HG03175 (cell line): ENCODE measurements at regions not wholly inside any gene's neighbourhood (a gene's known extent, or its start where the extent isn't known, plus 50 kb on each side); places are given as distances from the start of the nearest gene placed in this dataset.
A peak's percentile ranks its signal among the peaks of the same experiment; 100 is the strongest.

Source experiments
- ATAC-seq: cut with Tn5 transposase; IDR thresholded peaks from one replicate; pipeline ENCODE4 v1.9.1; 2021; ENCODE audit warnings: mild to moderate bottlenecking, moderate library complexity; ENCODE audit not compliant: unreplicated experiment

DNA sequence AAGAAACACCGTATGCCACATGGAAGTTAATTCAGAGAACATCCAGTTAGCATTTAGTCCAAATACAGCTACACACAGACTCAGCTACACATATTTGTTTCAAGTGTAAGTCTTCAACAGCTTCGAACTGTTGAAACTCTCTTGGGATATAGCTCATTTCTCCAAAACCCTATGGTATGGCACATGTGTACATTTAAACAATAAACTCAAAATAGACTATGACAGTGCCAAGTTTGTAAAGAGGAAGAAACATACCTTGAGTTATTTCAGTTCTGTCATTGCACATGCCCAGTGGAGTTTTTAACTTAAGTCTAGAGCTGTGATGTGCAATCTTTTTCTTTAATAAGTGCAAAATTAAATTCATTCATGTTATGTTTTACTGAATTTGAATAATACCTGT, 155.1 kb upstream of the RAI14 start:
- peak; percentile 17 for ATAC-seq

DNA sequence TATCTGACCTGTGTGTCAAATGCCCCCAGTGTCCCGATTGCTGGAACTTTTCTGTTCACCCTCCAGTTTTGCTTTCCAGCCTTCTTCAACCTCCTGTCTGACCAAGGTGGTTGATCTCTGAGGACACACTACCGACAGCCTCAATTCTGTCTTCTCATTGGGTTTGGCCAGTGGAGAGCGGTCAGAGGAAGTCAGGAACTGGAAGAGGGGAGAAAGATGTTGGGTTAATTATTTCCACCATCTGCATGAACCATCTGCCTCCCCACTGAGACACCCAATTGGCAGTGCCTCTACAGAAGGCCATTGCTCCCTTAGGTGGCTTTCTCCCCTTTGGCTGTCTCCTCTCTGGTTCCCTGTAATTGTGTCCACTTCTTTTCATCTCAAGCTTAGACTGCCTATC, 154.3 kb upstream of the RAI14 start:
- ATAC-seq: no peak

DNA sequence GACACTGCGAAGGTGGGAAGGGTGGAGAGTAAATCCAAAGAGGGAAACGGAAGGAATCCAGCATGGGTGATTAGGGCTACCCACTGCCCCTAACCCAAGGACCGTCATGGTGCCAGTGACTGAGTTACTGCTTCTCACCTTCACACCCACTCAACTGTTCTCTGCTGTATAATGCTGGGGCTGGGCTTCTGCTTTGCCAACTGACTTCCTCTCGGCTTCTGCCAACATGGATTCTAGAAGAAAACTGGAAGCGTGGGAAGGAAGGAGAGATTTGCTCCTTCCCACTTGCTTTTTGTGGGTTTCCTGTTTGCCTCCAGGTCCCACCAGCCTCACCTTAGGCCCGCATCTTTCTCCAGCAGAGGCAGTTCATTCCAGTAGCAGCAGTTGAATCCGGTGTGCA, 153.5 kb upstream of the RAI14 start:
- ATAC-seq: no peak

DNA sequence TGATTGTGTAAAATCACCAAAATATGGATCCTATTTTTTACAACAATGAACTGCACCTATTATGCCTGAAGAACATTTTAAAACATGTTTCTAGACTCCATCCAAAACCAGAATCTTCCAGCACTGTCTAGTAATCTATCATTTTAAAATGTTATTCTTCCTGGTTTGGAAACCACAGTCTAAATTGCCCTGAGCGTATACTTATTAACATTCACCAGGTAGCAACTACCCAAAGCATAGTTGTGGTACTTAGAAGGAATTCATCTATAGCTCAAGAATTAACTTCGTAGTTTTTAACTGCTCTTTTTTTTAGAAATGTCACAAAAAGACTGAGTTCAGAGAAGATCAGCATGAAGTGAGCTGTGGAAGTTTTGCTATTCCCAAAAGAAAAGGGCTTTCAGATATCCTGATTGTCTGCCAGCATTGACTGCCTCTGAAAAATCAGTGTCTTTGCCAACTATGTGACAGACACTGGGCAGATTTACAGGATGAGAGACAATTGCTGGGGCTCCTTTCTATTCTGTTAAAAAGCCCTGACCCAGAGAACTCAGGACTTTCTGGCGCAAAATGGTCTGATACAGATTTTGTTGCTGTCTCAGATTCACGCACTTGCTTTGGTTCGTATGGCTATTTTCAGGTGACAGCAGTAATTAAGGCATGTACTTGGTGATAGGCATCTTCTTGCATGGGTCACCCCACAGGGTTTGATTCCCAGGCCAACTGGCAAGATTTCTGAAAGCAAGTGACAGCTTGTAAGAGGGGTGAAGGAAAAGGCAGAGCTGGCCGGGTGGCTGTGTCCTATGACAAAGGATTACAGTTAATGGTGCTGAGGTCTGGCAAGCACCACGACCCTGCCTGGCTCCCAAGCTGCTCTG, 152.5 kb upstream of the RAI14 start:
- ATAC-seq: no peak

DNA sequence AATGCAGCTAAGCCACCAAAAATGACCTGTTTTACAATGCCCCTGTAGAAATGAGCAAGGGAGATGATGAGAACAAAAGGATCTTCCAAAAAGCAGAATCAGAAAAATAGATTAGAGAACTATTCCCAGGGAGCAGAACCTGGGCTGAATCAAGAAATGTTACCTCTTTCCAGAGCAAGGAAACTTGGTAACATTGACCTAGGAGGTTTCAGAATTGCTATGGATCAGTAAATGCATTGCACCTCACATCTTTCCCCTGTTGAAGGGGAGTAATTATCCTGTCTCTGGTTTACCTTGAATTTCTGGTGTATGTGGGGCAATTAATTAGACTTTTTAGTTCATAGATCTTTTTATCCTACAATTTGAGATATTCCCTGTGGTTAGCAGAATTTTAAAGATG, 151.2 kb upstream of the RAI14 start:
- ATAC-seq: no peak

DNA sequence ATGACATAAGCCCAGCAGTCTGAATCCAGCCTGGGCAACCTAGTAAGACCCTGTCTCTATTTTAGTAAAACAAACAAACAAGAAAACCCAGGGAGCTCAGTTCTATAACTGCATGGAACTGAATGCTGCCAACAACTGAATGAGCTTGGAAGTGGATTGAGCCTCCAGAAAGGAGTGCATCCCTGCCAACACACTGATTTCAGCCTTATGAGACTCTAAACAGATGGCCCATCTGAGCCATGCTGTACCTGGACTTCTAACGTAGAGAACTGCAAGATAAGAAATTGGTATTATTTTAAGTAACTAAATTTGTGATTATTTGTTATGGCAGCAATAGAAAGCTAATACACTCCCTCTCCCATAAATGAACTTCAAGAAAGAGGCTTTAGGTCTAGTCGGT, 150.4 kb upstream of the RAI14 start:
- ATAC-seq: no peak

DNA sequence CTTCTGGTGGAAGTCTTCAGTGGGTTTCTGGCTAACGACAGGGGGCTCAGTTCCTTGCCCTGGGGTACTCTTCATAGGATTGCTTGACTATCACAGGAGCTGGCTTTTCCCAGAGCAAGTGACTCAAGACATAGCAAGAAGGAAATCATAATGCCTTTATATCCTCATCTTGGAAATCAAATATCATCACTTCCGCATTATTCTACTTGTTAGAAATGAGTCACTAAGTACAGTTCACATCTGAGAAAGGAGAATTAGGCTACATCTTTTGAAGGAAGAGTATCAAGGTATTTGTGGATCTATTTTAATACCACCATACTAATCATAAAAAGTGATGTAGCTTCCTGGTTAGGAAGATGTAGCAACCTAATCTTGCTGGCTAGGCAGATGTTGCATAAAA, 148.2 kb upstream of the RAI14 start:
- no peak for ATAC-seq

DNA sequence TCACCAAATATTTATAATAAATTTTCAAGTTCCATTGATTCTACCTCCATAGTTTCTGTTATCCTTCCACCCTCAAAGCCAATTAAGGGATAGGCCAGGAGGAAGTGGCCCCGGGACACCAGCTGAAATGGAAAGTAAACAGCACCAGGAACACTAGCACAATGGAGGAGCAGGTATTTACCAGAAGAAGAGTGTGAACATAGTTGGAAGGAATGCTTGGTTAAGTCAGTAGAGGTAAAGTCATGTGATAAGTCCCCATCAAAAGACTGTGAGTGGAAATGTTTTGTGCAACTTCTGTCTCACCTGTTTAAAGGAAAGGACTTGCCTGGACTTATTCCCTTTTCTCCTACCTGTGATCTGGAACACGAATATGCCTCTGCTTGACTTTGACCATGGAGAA, 146.7 kb upstream of the RAI14 start:
- ATAC-seq: no peak

DNA sequence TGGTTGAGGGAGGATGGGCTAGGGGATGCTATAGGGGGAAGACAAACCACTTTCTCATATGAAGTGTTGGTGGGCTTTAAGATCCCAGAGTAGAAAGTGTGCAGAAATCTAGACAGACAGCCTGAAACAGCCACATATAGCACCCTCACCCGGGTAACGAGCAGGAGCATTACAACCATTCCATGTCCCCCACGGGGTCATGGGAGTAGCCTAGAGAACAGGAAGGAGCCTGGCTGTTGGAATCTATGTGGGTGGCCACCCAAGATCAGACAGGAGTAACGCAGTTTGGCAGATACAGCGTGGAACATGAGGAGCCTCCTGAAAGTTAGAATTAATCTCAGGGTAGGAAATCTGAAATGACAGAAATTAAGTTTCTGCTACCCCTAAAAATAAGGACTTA, 146.1 kb upstream of the RAI14 start:
- no peak for ATAC-seq

DNA sequence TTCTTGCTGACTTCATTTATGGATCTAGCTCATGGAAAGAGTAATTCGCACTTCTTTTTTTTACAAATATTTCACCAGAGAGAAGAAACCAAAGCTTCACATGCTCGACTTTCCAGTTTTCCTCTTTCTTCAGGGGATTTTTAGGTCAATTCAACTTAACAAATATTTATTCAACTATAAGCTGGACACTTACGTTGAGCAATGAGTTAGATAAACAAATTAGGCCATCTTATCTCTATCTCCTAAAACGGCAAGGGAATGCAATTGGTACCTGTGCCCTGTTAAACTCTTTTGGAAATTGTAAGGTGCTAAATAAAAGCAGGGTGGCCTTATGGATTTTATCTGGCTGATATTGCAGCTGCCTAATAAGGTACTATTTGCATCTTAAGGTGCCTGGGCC, 145.1 kb upstream of the RAI14 start:
- ATAC-seq: no peak

DNA sequence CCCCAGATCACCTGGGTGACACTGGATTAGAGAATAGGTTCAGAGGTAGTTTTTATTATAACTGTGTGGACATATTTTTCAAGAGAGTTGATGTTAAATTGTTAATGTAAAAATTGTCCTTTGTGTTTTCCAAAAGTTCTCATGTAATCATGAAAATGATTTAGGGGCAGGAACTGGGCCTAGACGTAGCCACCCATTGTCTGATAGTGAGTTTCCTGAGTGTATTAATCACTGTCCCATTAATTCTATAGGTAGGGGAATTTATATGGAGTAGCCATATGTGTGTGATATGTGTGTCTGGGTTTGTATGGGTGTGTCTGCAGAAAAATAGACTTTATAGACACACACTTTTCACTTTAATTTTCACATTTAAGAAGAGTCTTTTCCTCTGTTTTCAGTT, 144.6 kb upstream of the RAI14 start:
- ATAC-seq: no peak

DNA sequence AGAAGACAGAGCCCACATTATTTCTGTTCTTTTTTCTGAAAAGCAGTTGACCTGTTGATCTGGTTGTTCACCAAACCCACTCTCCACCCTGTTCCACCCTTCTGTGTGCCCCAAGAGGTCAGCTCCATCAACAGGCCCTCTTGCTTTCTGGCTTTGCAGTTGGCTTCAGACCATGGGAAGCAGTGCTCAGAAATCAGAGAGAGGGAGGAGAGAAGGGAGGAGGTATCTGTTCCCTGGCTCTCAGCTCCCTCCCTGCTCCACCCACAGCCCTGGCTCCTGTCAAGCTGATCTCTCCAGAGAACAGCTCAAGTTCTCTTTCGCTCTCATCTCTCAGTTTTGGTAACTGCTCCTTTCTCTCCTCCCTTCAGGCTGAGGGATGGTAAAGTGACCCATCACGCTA, 144.2 kb upstream of the RAI14 start:
- no peak for ATAC-seq

DNA sequence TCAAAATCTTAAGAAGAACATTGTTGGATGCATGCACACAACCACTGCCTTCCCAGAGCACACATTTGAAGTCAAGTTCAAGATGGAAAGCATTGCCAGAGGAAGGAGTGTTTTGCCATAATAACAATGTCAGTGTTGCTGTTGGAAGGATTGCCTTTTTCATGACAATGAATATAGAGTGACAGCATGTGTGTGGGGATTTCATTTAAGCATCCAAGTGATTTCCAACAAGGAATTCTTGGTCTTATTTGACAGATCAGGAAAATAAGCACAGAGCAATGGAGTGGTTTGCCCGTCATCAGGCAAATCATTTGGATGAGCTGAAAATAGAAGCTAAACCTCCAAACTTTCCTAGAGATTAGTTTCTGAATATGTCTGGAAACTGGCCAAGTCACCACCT, 140.0 kb upstream of the RAI14 start:
- no peak for ATAC-seq

DNA sequence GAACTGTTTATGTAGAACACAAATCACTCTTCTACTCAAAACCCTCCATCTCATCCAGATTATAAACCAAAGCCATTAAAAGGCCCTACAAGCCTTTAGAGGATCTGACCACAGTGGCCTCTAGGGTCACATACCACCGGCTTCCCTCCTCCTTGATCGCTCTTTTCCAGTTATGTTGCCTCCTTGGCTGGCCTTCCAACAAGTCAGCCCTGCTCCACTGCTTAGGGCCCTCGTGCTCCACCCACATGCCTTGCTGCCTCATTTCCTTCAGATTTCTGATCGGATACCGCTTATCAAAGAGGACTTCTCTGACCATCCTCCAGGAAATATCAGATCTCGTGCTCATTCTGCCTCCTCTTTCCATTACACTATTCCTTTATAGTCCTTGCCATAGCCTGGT, 139.4 kb upstream of the RAI14 start:
- no peak for ATAC-seq

DNA sequence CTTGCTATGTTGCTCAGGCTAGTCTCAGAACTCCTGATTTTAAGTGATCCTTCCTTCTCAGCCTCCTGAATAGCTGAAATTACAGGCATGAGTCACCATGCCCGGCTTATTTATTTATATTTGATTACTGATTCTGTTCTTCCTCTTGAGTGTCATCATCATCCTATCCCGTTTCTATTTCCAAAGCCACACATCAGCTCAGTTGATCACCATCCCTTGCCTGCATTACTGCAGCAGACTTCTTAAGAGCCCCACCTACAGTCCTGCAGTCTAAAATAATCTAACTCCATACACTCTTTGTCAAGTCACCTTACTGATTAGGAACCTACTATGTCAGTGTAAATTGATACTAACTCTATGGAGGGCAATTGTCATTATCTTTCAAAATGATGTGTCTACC, 138.9 kb upstream of the RAI14 start:
- no peak for ATAC-seq

DNA sequence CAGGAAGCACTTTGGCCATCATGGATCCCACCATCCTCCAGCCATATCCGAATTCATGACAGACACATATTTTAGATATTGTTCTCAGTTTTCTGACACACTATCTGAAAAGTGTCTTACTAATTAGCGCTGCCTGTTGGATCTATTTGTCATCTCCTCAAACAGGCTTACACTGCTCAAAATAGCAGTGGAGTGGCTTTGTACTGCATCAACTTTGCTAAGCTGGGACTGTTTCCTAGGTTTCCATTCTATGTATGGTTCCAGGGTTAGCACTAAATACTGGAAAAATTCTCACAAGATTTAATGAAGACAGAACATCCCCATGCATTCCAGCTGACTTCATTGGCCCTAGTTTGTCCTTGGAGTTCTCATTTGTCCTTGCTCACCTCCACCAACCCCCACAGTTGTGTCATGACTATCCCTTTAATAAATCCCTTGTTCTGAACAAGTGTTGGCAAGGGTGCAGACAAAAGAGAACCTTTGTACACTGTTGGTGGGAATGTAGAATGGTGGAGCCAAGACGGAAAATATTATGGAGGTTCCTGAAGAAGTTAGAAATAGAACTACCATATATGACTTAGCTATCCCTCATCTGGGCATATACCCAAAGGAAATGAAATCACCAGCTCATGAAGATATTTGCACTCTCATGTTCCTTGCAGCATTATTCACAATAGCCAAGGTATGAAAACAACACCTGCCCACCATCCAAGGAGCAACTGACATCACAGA, 136.5 kb upstream of the RAI14 start:
- no peak for ATAC-seq

DNA sequence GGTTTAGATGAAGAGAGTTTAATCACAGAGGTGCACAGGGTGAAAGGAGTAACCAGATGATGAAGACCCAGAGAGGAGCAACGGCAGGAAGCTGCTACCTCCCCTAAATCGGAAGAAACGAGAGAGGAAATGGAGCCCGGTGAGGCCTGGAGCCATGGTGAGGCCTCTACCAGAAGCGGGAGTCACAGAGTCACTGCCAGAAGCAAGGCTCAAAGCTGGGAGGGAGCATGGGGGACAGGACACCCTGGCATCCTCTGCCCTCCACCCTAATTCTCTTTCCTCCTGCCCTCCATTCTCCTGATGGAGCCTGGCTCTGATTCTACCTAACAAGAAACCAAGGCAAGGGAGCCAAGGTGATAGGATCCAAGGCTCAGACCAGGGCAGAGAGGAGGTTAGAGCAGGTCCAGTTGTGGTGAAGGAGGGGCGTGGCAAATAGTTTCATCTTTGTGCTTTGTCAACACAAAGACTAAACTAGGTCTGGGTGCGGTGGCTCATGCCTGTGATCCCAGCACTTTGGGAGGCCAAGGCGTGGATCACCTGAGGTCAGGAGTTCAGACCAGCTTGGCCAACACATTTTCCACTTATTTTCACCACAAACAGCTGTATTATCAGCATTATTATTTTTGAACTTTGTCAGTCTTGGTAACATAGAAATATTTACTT, 134.4 kb upstream of the RAI14 start:
- no peak for ATAC-seq

DNA sequence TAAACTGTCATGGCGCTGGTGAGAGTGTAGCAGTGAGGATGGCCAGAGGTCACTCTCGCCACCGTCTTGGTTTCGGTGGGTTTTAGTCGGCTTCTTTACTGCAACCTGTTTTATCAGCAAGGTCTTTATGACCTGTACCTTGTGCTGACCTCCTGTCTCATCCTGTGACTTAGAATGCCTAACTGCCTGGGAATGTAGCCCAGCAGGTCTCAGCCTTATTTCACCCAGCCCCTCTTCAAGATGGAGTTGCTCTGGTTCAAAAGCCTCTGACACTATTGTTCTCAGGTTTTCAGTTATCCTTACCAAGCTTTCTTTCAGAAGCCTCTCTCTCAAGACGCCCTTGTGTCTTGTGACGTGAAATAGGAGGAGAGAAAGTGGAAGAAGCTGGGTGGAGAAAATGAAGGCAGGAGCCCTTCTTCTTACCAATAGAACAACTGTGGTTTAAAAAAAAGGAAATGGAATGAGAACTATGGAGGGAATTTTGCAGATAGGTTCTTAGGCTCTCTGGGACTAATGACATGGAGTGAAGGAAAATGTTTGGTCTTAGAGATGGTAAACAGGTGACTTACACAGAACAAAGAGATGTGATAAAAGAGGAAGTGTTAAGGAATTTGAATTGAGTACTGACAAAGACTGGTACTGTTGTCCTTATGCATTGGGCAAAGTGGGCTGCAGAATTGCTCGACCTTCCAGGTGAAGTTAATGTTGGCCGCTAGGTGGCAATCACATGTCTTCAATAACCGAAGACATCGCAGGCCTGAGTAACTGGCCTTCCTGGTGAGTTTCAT, 133.3 kb upstream of the RAI14 start:
- peak; percentile 89 for ATAC-seq

DNA sequence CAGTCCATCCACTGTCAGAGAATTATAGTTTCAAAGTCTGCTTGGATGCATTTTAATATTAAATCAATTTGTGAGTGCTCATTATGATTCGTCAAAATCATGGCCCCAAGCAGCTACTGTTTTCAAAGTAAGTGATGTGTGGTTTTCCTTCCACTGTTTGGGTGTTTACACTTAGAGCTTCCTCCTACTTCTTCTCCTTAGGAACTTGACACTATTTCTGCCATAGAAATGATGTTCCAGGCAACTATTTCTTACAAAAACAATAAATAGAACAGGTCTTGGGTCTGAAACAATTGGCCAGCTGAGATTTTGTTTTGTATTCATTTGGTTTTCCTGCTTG, 132.8 kb upstream of the RAI14 start:
- ATAC-seq: peak; percentile 11

DNA sequence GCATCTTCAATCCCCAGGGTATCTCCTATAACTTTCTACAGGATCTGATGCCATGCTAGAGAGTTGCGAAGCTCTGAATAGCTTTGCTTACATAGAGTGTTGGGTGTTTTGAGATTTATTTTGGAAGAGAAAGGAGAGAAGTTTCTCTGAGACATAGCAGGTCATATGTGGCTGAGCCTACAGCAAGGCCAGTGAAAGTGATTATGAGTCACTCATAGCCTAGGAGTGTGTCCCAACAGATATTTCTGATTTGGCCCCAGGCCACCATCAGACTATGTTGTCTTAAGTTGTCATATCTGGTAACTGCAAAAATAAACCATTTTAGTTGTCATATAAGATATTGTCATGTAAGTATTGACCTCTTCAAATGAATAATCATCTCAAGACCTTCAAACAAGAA, 132.0 kb upstream of the RAI14 start:
- ATAC-seq: no peak

DNA sequence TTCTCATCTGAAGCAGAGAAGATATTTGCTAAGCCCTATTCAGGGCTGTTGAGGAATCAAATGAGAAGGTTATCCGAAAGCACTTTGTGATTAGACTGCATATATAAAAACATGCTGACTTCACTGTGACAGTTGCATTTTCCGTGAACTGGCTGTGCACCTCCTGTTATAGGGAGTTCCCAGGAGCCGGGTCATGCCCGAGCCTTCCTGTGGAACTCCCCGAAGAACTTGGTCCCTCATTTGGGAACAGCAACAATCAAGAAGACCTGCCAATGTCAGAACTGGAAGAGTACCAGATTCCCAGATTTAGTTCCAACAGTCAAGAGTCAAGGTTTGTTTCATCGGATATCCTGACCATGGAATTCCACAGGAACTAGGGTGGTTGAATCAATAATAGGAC, 130.4 kb upstream of the RAI14 start:
- ATAC-seq: no peak
